Neural cell (in vitro differentiated cells): ENCODE measurements at regions not wholly inside any gene's neighbourhood (a gene's known extent, or its start where the extent isn't known, plus 50 kb on each side); places are given as distances from the start of the nearest gene placed in this dataset.

Experiments
- H2AFZ ChIP-seq: fragments of 200-600, 300-800 bp; sonication (generic), shearing (Covaris generic); 2 replicates; pipeline ENCODE4 v1.6.0; 2014; ENCODE audit warnings: low read depth, mild to moderate bottlenecking, antibody characterized with exemption, low read length, moderate library complexity
- H3F3A ChIP-seq: fragments of 200-600 bp; shearing (Covaris generic); 2 replicates; pipeline ENCODE4 v1.6.1; 2016; ENCODE audit warnings: mild to moderate bottlenecking, moderate library complexity, mixed read lengths, antibody characterized with exemption, low read length; ENCODE audit not compliant: insufficient read depth, poor library complexity, severe bottlenecking
- H3K27ac ChIP-seq: fragments of 200-600, 300-800 bp; sonication (generic), shearing (Covaris generic); 2 replicates; pipeline ENCODE4 v1.5.1; 2014; ENCODE audit warnings: mild to moderate bottlenecking, low read length, moderate library complexity
- H3K27me3 ChIP-seq: fragments of 300-800, 200-600 bp; sonication (generic), shearing (Covaris generic); 2 replicates; pipeline ENCODE4 v1.6.0; 2014; ENCODE audit warnings: mild to moderate bottlenecking, low read depth, low read length, moderate library complexity; ENCODE audit not compliant: insufficient read depth
- H3K36me3 ChIP-seq: fragments of 300-800, 200-600 bp; sonication (generic), shearing (Covaris generic); 2 replicates; pipeline ENCODE4 v1.5.1; 2014; ENCODE audit warnings: mild to moderate bottlenecking, antibody characterized with exemption, low read length, moderate library complexity; ENCODE audit not compliant: insufficient read depth
- H3K4me2 ChIP-seq: fragments of 300-800, 200-600 bp; sonication (generic), shearing (Covaris generic); 2 replicates; pipeline ENCODE4 v1.6.0; 2014; ENCODE audit warnings: mild to moderate bottlenecking, low read length
- H3K4me3 ChIP-seq: fragments of 300-800, 200-600 bp; sonication (generic), shearing (Covaris generic); 2 replicates; pipeline ENCODE4 v1.5.1; 2014; ENCODE audit warnings: mild to moderate bottlenecking, low read length, moderate library complexity
- H3K79me2 ChIP-seq: fragments of 200-600 bp; shearing (Covaris generic); replicated peaks from 2 replicates; pipeline ENCODE4 v1.6.0; 2014; ENCODE audit warnings: mild to moderate bottlenecking, low read length, moderate library complexity; ENCODE audit not compliant: insufficient read depth
- H3K9ac ChIP-seq: fragments of 300-800, 200-600 bp; sonication (generic), shearing (Covaris generic); 2 replicates; pipeline ENCODE4 v1.6.1; 2016; ENCODE audit warnings: mild to moderate bottlenecking, low read length, mixed read lengths
- H3K9me2 ChIP-seq: fragments of 200-600 bp; shearing (Covaris generic); 2 replicates; pipeline ENCODE4 v1.6.1; 2016; ENCODE audit warnings: mild to moderate bottlenecking, low read length, mixed read lengths; ENCODE audit not compliant: insufficient read depth
- H3K9me3 ChIP-seq: fragments of 200-600, 300-800 bp; sonication (generic), shearing (Covaris generic); 2 replicates; pipeline ENCODE4 v1.6.1; 2016; ENCODE audit warnings: mild to moderate bottlenecking, mixed run types, low read length, moderate library complexity, mixed read lengths
- H4K20me1 ChIP-seq: fragments of 200-600 bp; shearing (Covaris generic); 2 replicates; pipeline ENCODE4 v1.6.1; 2016; ENCODE audit warnings: mild to moderate bottlenecking, mixed run types; ENCODE audit not compliant: insufficient read depth
- CTCF ChIP-seq: fragments of 450-650 bp; IDR thresholded peaks from 2 replicates; pipeline ENCODE4 v1.5.1; 2014; ENCODE audit warnings: antibody characterized with exemption, mild to moderate bottlenecking, moderate library complexity; ENCODE audit not compliant: poor library complexity, severe bottlenecking
- EP300 ChIP-seq: fragments of 450-650 bp; conservative IDR thresholded peaks from 2 replicates; pipeline ENCODE4 v1.6.1; 2014; ENCODE audit warnings: antibody characterized with exemption, mild to moderate bottlenecking, moderate library complexity; ENCODE audit not compliant: poor library complexity, severe bottlenecking
- EZH2 ChIP-seq: fragments of 200-600, 300-800 bp; shearing (Covaris generic), sonication (generic); IDR thresholded peaks from 2 replicates; pipeline ENCODE4 v1.6.1; 2014; ENCODE audit warnings: antibody characterized with exemption, low read length, borderline replicate concordance, mild to moderate bottlenecking; ENCODE audit not compliant: insufficient read depth, poor library complexity, severe bottlenecking
- MXI1 ChIP-seq: fragments of 450-650 bp; conservative IDR thresholded peaks from 2 replicates; pipeline ENCODE4 v1.6.1; 2014; ENCODE audit warnings: antibody characterized with exemption, mild to moderate bottlenecking; ENCODE audit not compliant: poor library complexity, severe bottlenecking
- POLR2AphosphoS5 ChIP-seq: IDR thresholded peaks from 2 replicates; pipeline ENCODE4 v1.6.1; 2012
- RAD21 ChIP-seq: fragments of 450-650 bp; conservative IDR thresholded peaks from 2 replicates; pipeline ENCODE4 v1.6.1; 2014; ENCODE audit warnings: antibody characterized with exemption, mild to moderate bottlenecking, moderate library complexity
- REST ChIP-seq: IDR thresholded peaks from 2 replicates; pipeline ENCODE4 v1.6.1; 2012; ENCODE audit warnings: borderline replicate concordance
- SMC3 ChIP-seq: fragments of 450-650 bp; conservative IDR thresholded peaks from 2 replicates; pipeline ENCODE4 v1.6.1; 2014; ENCODE audit warnings: antibody characterized with exemption, mild to moderate bottlenecking, moderate library complexity; ENCODE audit not compliant: poor library complexity
- TAF1 ChIP-seq: IDR thresholded peaks from 2 replicates; pipeline ENCODE4 v1.6.1; 2012; ENCODE audit warnings: low read depth

- H3K9me3 ChIP-seq, result no peaks in the 10 kb centered on the region
- TF ChIP-seq RAD21 (no peak), TAF1 (no peak), MXI1 (no peak), REST (no peak), SMC3 (no peak), POLR2AphosphoS5 (no peak), CTCF (no peak), EZH2 (no peak), EP300 (no peak)
- no peaks in the 10 kb centered on the region for H3K79me2 ChIP-seq
- H3K9ac ChIP-seq, result no peak overlapping the region
- H3K27me3 ChIP-seq, result no peaks in the 10 kb centered on the region
- no peak overlapping the region for H3K27ac ChIP-seq
- no peak overlapping the region for H3K4me2 ChIP-seq
- H3K4me3 ChIP-seq, result no peak overlapping the region
- H3K9me2 ChIP-seq, result no peaks in the 10 kb centered on the region
- H2AFZ ChIP-seq, result no peak overlapping the region
- no peaks in the 10 kb centered on the region for H3F3A ChIP-seq
- no peaks in the 10 kb centered on the region for H4K20me1 ChIP-seq
- no peaks in the 10 kb centered on the region for H3K36me3 ChIP-seq
These were observed 379.3 kb upstream of the TENM3 start for GRCh38 chr4:181863856-181864255.

GRCh38 chr4:181870326-181870725, 372.9 kb upstream of the TENM3 start:
- H3K27me3 ChIP-seq, result no peaks in the 10 kb centered on the region
- no peak overlapping the region for H3K9ac ChIP-seq
- H3K4me2 ChIP-seq, result no peak overlapping the region
- no peak overlapping the region for H2AFZ ChIP-seq
- no peaks in the 10 kb centered on the region for H3F3A ChIP-seq
- H3K4me3 ChIP-seq, result no peak overlapping the region
- no peaks in the 10 kb centered on the region for H4K20me1 ChIP-seq
- no peaks in the 10 kb centered on the region for H3K79me2 ChIP-seq
- TF ChIP-seq REST (no peak), POLR2AphosphoS5 (no peak), RAD21 (no peak), TAF1 (no peak)
- no peaks in the 10 kb centered on the region for H3K9me3 ChIP-seq
- no peaks in the 10 kb centered on the region for H3K9me2 ChIP-seq
- no peak overlapping the region for H3K27ac ChIP-seq
- H3K36me3 ChIP-seq, result no peaks in the 10 kb centered on the region
